Thyroid gland (tissue), 4 donors: ENCODE measurements at regions not wholly inside any gene's neighbourhood (a gene's known extent, or its start where the extent isn't known, plus 50 kb on each side); places are given as distances from the start of the nearest gene placed in this dataset.

Source experiments
- DNase-seq, 2 donors: peaks; one replicate each; pipeline ENCODE4 v3.0.0-alpha.2; 2019
- H3K27ac ChIP-seq, 3 donors: fragments of 200-600 bp; sonication (generic); 1 replicate in 2 of 3; 2 replicates in 1 of 3; pipeline ENCODE4 v1.5.1; 2016 to 2019; ENCODE audit warnings: mild to moderate bottlenecking in 1 of 3, moderate library complexity in 1 of 3
- H3K27me3 ChIP-seq: fragments of 200-600 bp; sonication (generic); one replicate; pipeline ENCODE4 v1.5.1; 2019
- H3K36me3 ChIP-seq, 2 donors: fragments of 200-600 bp; sonication (generic); one replicate each; pipeline ENCODE4 v1.5.1; 2016 to 2019
- H3K4me1 ChIP-seq, 2 donors: fragments of 200-600 bp; sonication (generic); one replicate each; pipeline ENCODE4 v1.5.1; 2017 to 2019
- H3K4me3 ChIP-seq, 3 donors: fragments of 200-600 bp; sonication (generic); replicated peaks in 1 of 3; 1 replicate in 2 of 3; 2 replicates in 1 of 3; pipeline ENCODE4 v1.5.1; 2016; ENCODE audit warnings: mild to moderate bottlenecking in 1 of 3
- H3K9me3 ChIP-seq: fragments of 200-600 bp; sonication (generic); one replicate; pipeline ENCODE4 v1.5.1; 2017
- CTCF ChIP-seq, 6 experiments: fragments of 200-600 bp in 3 of 6; fragments of 450-650 bp in 3 of 6; sonication (generic) in 3 of 6; IDR thresholded peaks; one replicate each; pipeline ENCODE4 v1.5.1; 2016 to 2019; ENCODE audit warnings: antibody characterized with exemption in 6 of 6, mild to moderate bottlenecking in 2 of 6, inconsistent platforms in 1 of 6, moderate library complexity in 1 of 6
- POLR2A ChIP-seq, 2 donors: fragments of 450-650 bp; IDR thresholded peaks; one replicate each; pipeline ENCODE4 v1.6.1; 2017; ENCODE audit warnings: antibody characterized with exemption in 2 of 2, mild to moderate bottlenecking in 2 of 2, moderate library complexity in 1 of 2
- WGBS, 2 donors: methylation state at CpG; one replicate each; pipeline ENCODE4 v1.1.5; 2017; 5-methylcytosine and 5-hydroxymethylcytosine counted together
- intact Hi-C: fragments of 100-400 bp; cut with DNase I; formaldehyde crosslinking; loops from one replicate; pipeline ENCODE4 v1.15.1; 2023

DNA sequence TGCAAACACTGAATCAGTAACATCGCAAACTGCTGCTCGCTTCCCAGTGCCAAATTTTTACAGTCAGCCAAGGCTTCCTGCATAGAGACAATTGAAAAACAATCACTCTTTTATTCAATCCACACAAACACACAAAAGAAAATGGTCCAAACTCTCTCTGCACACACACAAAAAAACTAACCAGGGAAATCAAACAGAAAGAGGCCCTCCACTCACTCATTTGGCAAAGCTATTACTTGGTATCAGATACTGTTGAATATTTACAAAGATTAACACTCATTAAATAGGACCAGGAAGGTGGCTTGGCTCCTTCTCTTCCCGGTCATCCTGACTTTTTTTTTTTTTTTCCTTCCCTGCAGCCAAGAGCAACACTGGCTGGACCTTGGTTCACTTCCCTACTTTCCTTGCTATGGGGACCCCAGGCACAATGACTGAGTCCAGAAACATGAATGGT is 62.4 kb upstream of the SPATA12 start:
- H3K27ac ChIP-seq = no peak overlapping the region
- no peak for DNase-seq
- no peaks in the 10 kb centered on the region for H3K36me3 ChIP-seq
- H3K9me3 ChIP-seq = no peaks in the 10 kb centered on the region
- 59 to 63% methylated on average over 3 of the region's 3 CpGs for WGBS, 2 donors
- no peak for TF ChIP-seq CTCF (IDR thresholded peaks at IDR 0.05)
- TF ChIP-seq POLR2A (IDR thresholded peaks at IDR 0.05) = no peak
- intact Hi-C loops = loop anchor here (5.0 kb wide), 1 partner anchor 79 kb away; no protein-coding TSS in a partner anchor
- H3K4me3 ChIP-seq = no peak overlapping the region
- H3K27me3 ChIP-seq = no peaks in the 10 kb centered on the region
- peaks cover 0 to 5% of the 10 kb centered on the region in 2 donors for H3K4me1 ChIP-seq

GRCh38 chr3:56997675-56998074 is 62.8 kb upstream of the SPATA12 start:
- H3K4me1 ChIP-seq = peaks cover 0 to 5% of the 10 kb centered on the region in 2 donors
- H3K9me3 ChIP-seq = no peaks in the 10 kb centered on the region
- 87 to 89% methylated on average over 5 of the region's 5 CpGs for WGBS, 2 donors
- no peak overlapping the region for H3K27ac ChIP-seq
- no peak for TF ChIP-seq POLR2A (IDR thresholded peaks at IDR 0.05)
- no peak for TF ChIP-seq CTCF (IDR thresholded peaks at IDR 0.05)
- no peaks in the 10 kb centered on the region for H3K27me3 ChIP-seq
- H3K36me3 ChIP-seq = no peaks in the 10 kb centered on the region
- no peak overlapping the region for H3K4me3 ChIP-seq
- no peak for DNase-seq
- intact Hi-C loops = loop anchor here (5.0 kb wide), 1 partner anchor 80 kb away; no protein-coding TSS in a partner anchor

DNA sequence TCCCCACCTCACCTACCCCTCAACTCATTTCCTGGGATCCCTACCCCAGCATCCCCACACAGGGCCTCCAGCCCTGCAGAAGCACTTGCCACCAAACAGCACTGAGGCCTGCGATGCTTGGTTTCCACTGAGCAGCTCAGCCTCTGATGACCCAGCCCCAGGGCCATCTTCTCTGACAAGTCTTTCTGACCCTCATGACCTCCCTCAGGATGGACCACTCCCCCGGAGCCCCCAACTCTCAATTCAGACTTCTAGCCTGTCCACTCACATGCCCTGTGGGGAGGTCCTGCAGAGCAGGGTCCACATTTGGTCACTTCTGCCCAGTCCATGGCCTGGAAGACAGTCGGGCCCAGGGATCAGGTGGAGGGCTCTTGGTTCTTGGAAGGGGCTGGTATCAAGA is 63.4 kb upstream of the SPATA12 start:
- H3K4me1 ChIP-seq = peaks cover 0 to 5% of the 10 kb centered on the region in 2 donors
- no peak overlapping the region for H3K4me3 ChIP-seq
- no peaks in the 10 kb centered on the region for H3K9me3 ChIP-seq
- H3K27ac ChIP-seq = no peak overlapping the region
- no peaks in the 10 kb centered on the region for H3K36me3 ChIP-seq
- intact Hi-C loops = loop anchor here (5.0 kb wide), 1 partner anchor 80 kb away; no protein-coding TSS in a partner anchor
- no peaks in the 10 kb centered on the region for H3K27me3 ChIP-seq
- no peak for TF ChIP-seq CTCF (IDR thresholded peaks at IDR 0.05)
- no peak for TF ChIP-seq POLR2A (IDR thresholded peaks at IDR 0.05)
- 80 to 86% methylated on average over 2 to 3 of the region's 3 CpGs for WGBS, 2 donors
- DNase-seq = no peak

DNA sequence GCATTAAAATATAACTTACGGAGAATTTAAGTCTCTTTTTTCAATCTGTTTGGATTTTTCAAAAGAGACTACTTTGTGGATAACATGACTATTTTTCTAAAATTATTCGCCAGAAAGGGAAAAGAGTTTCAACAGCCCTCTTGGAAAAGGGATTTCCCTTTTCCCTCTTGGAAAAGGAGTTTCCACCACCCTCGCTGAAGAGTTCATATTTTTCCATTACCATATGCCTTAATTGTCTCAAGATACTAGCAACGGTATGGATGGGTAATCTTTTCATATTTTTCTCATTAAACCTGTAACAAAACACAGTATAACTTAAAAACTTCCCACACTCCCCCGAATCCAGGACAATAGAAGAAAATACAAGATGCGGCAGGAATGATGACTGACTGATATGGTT is 66.1 kb upstream of the SPATA12 start:
- 87 to 91% methylated on average over 6 of the region's 6 CpGs for WGBS, 2 donors
- H3K36me3 ChIP-seq = no peaks in the 10 kb centered on the region
- no peak overlapping the region for H3K27ac ChIP-seq
- H3K4me3 ChIP-seq = no peak overlapping the region
- peaks cover 0 to 7% of the 10 kb centered on the region in 2 donors for H3K4me1 ChIP-seq
- TF ChIP-seq POLR2A (IDR thresholded peaks at IDR 0.05) (no peak), CTCF (IDR thresholded peaks at IDR 0.05) (no peak)
- no peak for DNase-seq
- intact Hi-C loops = no loop called here
- H3K27me3 ChIP-seq = no peaks in the 10 kb centered on the region
- no peaks in the 10 kb centered on the region for H3K9me3 ChIP-seq

- Histone ChIP-seq H3K27me3 (no peaks in the 10 kb centered on the region), H3K4me3 (no peak overlapping the region), H3K36me3 (no peaks in the 10 kb centered on the region), H3K9me3 (no peaks in the 10 kb centered on the region), H3K4me1 (peaks cover 5 to 25% of the 10 kb centered on the region in 2 donors), H3K27ac (no peak overlapping the region)
- WGBS, 2 donors = 94 to 100% methylated on average over 3 of the region's 3 CpGs
- TF ChIP-seq POLR2A (IDR thresholded peaks at IDR 0.05) = no peak
- TF ChIP-seq CTCF (IDR thresholded peaks at IDR 0.05) = no peak
- DNase-seq = no peak
- intact Hi-C loops = loop anchor here (2.0 kb wide), 1 partner anchor 288 kb away; no protein-coding TSS in a partner anchor
Measured at GRCh38 chr3:56990641-56991015, 69.8 kb upstream of the SPATA12 start.
